IMR-90 (cell line): ENCODE measurements at regions not wholly inside any gene's neighbourhood (a gene's known extent, or its start where the extent isn't known, plus 50 kb on each side); places are given as distances from the start of the nearest gene placed in this dataset.
A peak's percentile ranks its signal among the peaks of the same experiment; 100 is the strongest.

Experiments used
- ATAC-seq: fragments of 200-7000 bp; cut with Tn5 transposase; 2 replicates; pipeline ENCODE4 v1.9.1; 2020; ENCODE audit warnings: low read depth, mild to moderate bottlenecking, moderate library complexity
- BruUV-seq: library from RNA; stranded (reverse); fragments of 400-500 nt; replicated peaks from 2 replicates; lab custom pipeline; 2021; lab: Mats Ljungman, UMichigan
- CTCF ChIA-PET: fragments of 300-600 bp; formaldehyde crosslinking; extraction: SDS; loops from one replicate; lab custom pipeline; 2021; ENCODE audit warnings: antibody characterized with exemption; lab: Yijun Ruan, JAX
- POLR2A ChIA-PET: fragments of 300-600 bp; sonication (Branson Sonifier 250); formaldehyde crosslinking; loops from one replicate; lab custom pipeline; 2022; ENCODE audit warnings: antibody characterized with exemption; ENCODE audit not compliant: unreplicated experiment; lab: Charles Lee
- DNase-seq: peaks from one replicate; pipeline ENCODE4 v3.0.0; 2013
- H2AFZ ChIP-seq: replicated peaks from 2 replicates; pipeline ENCODE3; 2013; ENCODE audit warnings: low read length, mild to moderate bottlenecking; ENCODE audit not compliant: poor library complexity
- H2AK5ac ChIP-seq: 2 replicates; pipeline ENCODE4 v1.6.1; 2013; ENCODE audit warnings: low read depth, low read length, inconsistent platforms
- H2AK9ac ChIP-seq: replicated peaks from 2 replicates; pipeline ENCODE3; 2013; ENCODE audit warnings: mild to moderate bottlenecking, low read depth, low read length, moderate library complexity; ENCODE audit not compliant: poor library complexity
- H2BK120ac ChIP-seq: 2 replicates; pipeline ENCODE4 v1.6.1; 2013; ENCODE audit warnings: low read depth, low read length, inconsistent platforms
- H2BK15ac ChIP-seq: 3 replicates; pipeline ENCODE4 v1.6.1; 2013; ENCODE audit warnings: low read depth, low read length, inconsistent platforms
- H2BK20ac ChIP-seq: 2 replicates; pipeline ENCODE4 v1.6.1; 2013; ENCODE audit warnings: low read depth, mild to moderate bottlenecking, inconsistent platforms, low read length, moderate library complexity
- H2BK5ac ChIP-seq: 2 replicates; pipeline ENCODE4 v1.6.1; 2013; ENCODE audit warnings: mild to moderate bottlenecking, low read depth, low read length, inconsistent platforms; ENCODE audit not compliant: poor library complexity, severe bottlenecking
- H3K14ac ChIP-seq: replicated peaks from 2 replicates; pipeline ENCODE4 v1.6.1; 2013; ENCODE audit warnings: low read depth, low read length, inconsistent platforms
- H3K18ac ChIP-seq: 2 replicates; pipeline ENCODE4 v1.6.1; 2013; ENCODE audit warnings: low read depth, low read length, control low read depth
- H3K23ac ChIP-seq: 2 replicates; pipeline ENCODE4 v1.6.1; 2013; ENCODE audit warnings: low read depth, low read length, inconsistent platforms
- H3K27ac ChIP-seq: 2 replicates; pipeline ENCODE4 v1.5.1; 2013; ENCODE audit warnings: mild to moderate bottlenecking, control low read depth, low read length; ENCODE audit not compliant: insufficient read depth
- H3K27me3 ChIP-seq: 2 replicates; pipeline ENCODE4 v1.6.1; 2013; ENCODE audit warnings: low read length; ENCODE audit not compliant: control insufficient read depth, insufficient read depth
- H3K36me3 ChIP-seq: 2 replicates; pipeline ENCODE4 v1.6.1; 2013; ENCODE audit warnings: low read length, mixed read lengths; ENCODE audit not compliant: control insufficient read depth, insufficient read depth
- H3K4ac ChIP-seq: 2 replicates; pipeline ENCODE4 v1.6.1; 2013; ENCODE audit warnings: low read depth, low read length, inconsistent platforms
- H3K4me1 ChIP-seq: 2 replicates; pipeline ENCODE4 v1.6.1; 2013; ENCODE audit warnings: low read length, mixed read lengths; ENCODE audit not compliant: control insufficient read depth, insufficient read depth
- H3K4me2 ChIP-seq: 2 replicates; pipeline ENCODE4 v1.6.1; 2013; ENCODE audit warnings: low read depth, mild to moderate bottlenecking, control low read depth, low read length, moderate library complexity
- H3K4me3 ChIP-seq: 2 replicates; pipeline ENCODE4 v1.5.1; 2013; ENCODE audit warnings: low read depth, mild to moderate bottlenecking, control low read depth, low read length, moderate library complexity; ENCODE audit not compliant: insufficient read depth
- H3K56ac ChIP-seq: 2 replicates; pipeline ENCODE4 v1.6.1; 2013; ENCODE audit warnings: low read length, inconsistent platforms; ENCODE audit not compliant: insufficient read depth; ENCODE audit errors: extremely low read depth
- H3K79me1 ChIP-seq, 2 experiments: 2 replicates each; pipeline ENCODE4 v1.6.1; 2013; ENCODE audit warnings: low read length in 2 of 2, inconsistent platforms in 1 of 2, low read depth in 1 of 2
- H3K9ac ChIP-seq: 2 replicates; pipeline ENCODE4 v1.6.1; 2013; ENCODE audit warnings: low read depth, low read length, control low read depth
- H3K9me1 ChIP-seq: 2 replicates; pipeline ENCODE4 v1.6.1; 2013; ENCODE audit warnings: low read length, inconsistent platforms; ENCODE audit not compliant: insufficient read depth
- H3K9me3 ChIP-seq: 2 replicates; pipeline ENCODE4 v1.6.1; 2013; ENCODE audit warnings: low read length; ENCODE audit not compliant: control insufficient read depth, insufficient read depth
- H4K20me1 ChIP-seq: 2 replicates; pipeline ENCODE4 v1.6.1; 2013; ENCODE audit warnings: low read length, inconsistent platforms; ENCODE audit not compliant: insufficient read depth
- H4K5ac ChIP-seq: 2 replicates; pipeline ENCODE4 v1.6.1; 2013; ENCODE audit warnings: mild to moderate bottlenecking, low read depth, low read length, control low read depth
- H4K8ac ChIP-seq, 2 experiments: 2 replicates each; pipeline ENCODE4 v1.6.1; 2013; ENCODE audit warnings: low read depth in 2 of 2, low read length in 2 of 2, control low read depth in 1 of 2, inconsistent platforms in 1 of 2
- H4K91ac ChIP-seq: 2 replicates; pipeline ENCODE4 v1.6.1; 2013; ENCODE audit warnings: low read depth, low read length, inconsistent platforms; ENCODE audit not compliant: insufficient read depth
- MAFK ChIP-seq: IDR thresholded peaks from 2 replicates; pipeline ENCODE4 v1.6.1; 2012; ENCODE audit warnings: low read depth, low read length, improper control_type of control experiment
- SMC3 ChIP-seq: fragments of 150-350 bp; IDR thresholded peaks from 2 replicates; pipeline ENCODE4 v1.6.1; 2016; ENCODE audit warnings: low read depth, mild to moderate bottlenecking, antibody characterized with exemption, low read length, moderate library complexity
- USF2 ChIP-seq: fragments of 150-350 bp; IDR thresholded peaks from 2 replicates; pipeline ENCODE4 v1.6.1; 2017; ENCODE audit warnings: mild to moderate bottlenecking, antibody characterized with exemption, low read length, low read depth
- WGBS, 2 experiments: methylation state at CpG; one replicate each; pipeline versions ENCODE4 v1.1.5 to v1.1.7; 2013; ENCODE audit warnings: missing lambda C conversion rate in 2 of 2; ENCODE audit not compliant: insufficient read length in 1 of 2; ENCODE audit errors: extremely low coverage in 2 of 2; 5-methylcytosine and 5-hydroxymethylcytosine counted together
- dilution Hi-C: fragments of 300-500 bp; cut with HindIII; formaldehyde crosslinking; loops from one replicate; pipeline ENCODE4 v1.14.3; 2018; ENCODE audit warnings: low sequenced_read_pairs; ENCODE audit not compliant: unreplicated experiment
- in situ Hi-C: fragments of 300-500 bp; cut with MboI; formaldehyde crosslinking; loops from 3 replicates; pipeline ENCODE4 v1.14.3; 2019; ENCODE audit warnings: low sequenced_read_pairs, inconsistent platforms, mixed read lengths
- intact Hi-C: fragments of 100-400 bp; cut with micrococcal nuclease; formaldehyde crosslinking; loops from 2 replicates; pipeline ENCODE4 v1.10.0; 2022

GRCh38 chr18:38886861-38887670, 1321.5 kb upstream of the CELF4 start:
- peaks cover 6% of the 10 kb centered on the region; the same call in 1 of the 2 replicates for H3K9me3 ChIP-seq
- dilution Hi-C loops (no loop called here), in situ Hi-C loops (no loop called here), intact Hi-C loops (no loop called here)
- no peaks in the 10 kb centered on the region for H3K79me1 ChIP-seq
- H2AFZ ChIP-seq, result no peak overlapping the region
- H3K36me3 ChIP-seq, result no peaks in the 10 kb centered on the region
- CTCF ChIA-PET, result no interaction called here
- H3K9ac ChIP-seq, result no peak overlapping the region
- H2BK15ac ChIP-seq, result no peak overlapping the region
- H3K23ac ChIP-seq, result no peak overlapping the region
- H4K5ac ChIP-seq, result no peak overlapping the region
- no peak overlapping the region for H2BK120ac ChIP-seq
- no peak overlapping the region for H2BK20ac ChIP-seq
- H3K4me2 ChIP-seq, result no peak overlapping the region
- H4K91ac ChIP-seq, result no peak overlapping the region
- POLR2A ChIA-PET, result no interaction called here
- H2BK5ac ChIP-seq, result no peak overlapping the region
- no peak overlapping the region for H3K4me3 ChIP-seq
- no peak overlapping the region for H3K14ac ChIP-seq
- H3K56ac ChIP-seq, result no peak overlapping the region
- WGBS, 2 experiments, result no CpG with 5 or more reads among the region's 4 CpGs
- no peak overlapping the region for H4K8ac ChIP-seq
- no peak overlapping the region for H3K18ac ChIP-seq
- DNase-seq (no peak), ATAC-seq (no peak)
- no peak overlapping the region for H3K27ac ChIP-seq
- no peak for TF ChIP-seq USF2
- peak; percentile 60 for TF ChIP-seq MAFK
- TF ChIP-seq SMC3, result no peak
- H2AK5ac ChIP-seq, result no peak overlapping the region
- BruUV-seq, result no TSS peak
- no peaks in the 10 kb centered on the region for H3K27me3 ChIP-seq
- no peak overlapping the region for H3K4ac ChIP-seq
- no peaks in the 10 kb centered on the region for H3K4me1 ChIP-seq
- H3K9me1 ChIP-seq, result no peaks in the 10 kb centered on the region
- H4K20me1 ChIP-seq, result no peaks in the 10 kb centered on the region
- no peak overlapping the region for H2AK9ac ChIP-seq
